Mucosa of descending colon (tissue), 3 donors: ENCODE measurements at regions not wholly inside any gene's neighbourhood (a gene's known extent, or its start where the extent isn't known, plus 50 kb on each side); places are given as distances from the start of the nearest gene placed in this dataset.

Experiments
- ATAC-seq: fragments of 200-7000 bp; cut with Tn5 transposase; one replicate; pipeline ENCODE4 v1.9.1; 2020; ENCODE audit warnings: mild to moderate bottlenecking, moderate library complexity
- DNase-seq, 3 donors: peaks; one replicate each; pipeline ENCODE4 v3.0.0-alpha.2; 2020
- H3K36me3 ChIP-seq: fragments of 200-600 bp; one replicate; pipeline ENCODE4 v1.8.0; 2021; ENCODE audit warnings: low read depth, mild to moderate bottlenecking
- H3K4me1 ChIP-seq: fragments of 200-600 bp; one replicate; pipeline ENCODE4 v1.8.0; 2021; ENCODE audit warnings: low read depth, mild to moderate bottlenecking
- H3K4me3 ChIP-seq: fragments of 200-600 bp; one replicate; pipeline ENCODE4 v1.8.0; 2021; ENCODE audit warnings: mild to moderate bottlenecking
- H3K9me3 ChIP-seq: fragments of 200-600 bp; one replicate; pipeline ENCODE4 v1.8.0; 2021; ENCODE audit warnings: mild to moderate bottlenecking
- intact Hi-C, 2 donors: fragments of 100-400 bp; cut with DNase I in 1 of 2; cut with micrococcal nuclease in 1 of 2; formaldehyde crosslinking; loops; one replicate each; pipeline versions ENCODE4 v1.11.0 to v1.11.1; 2022; cut with DNase I, micrococcal nuclease
- TF ChIP-seq, protein P1 (sequence below): fragments of 200-600 bp; IDR thresholded peaks from one replicate; pipeline ENCODE4 v1.8.0; 2022; ENCODE audit warnings: antibody characterized with exemption, mild to moderate bottlenecking
- donor health status: DM: no; HTN: no; CAD: no; lungs with moderate emphysema.
- donor health status: DM: no; HTN: no; CAD: no.
- donor health status: DM: no; HTN: yes; CAD: no.

DNA sequence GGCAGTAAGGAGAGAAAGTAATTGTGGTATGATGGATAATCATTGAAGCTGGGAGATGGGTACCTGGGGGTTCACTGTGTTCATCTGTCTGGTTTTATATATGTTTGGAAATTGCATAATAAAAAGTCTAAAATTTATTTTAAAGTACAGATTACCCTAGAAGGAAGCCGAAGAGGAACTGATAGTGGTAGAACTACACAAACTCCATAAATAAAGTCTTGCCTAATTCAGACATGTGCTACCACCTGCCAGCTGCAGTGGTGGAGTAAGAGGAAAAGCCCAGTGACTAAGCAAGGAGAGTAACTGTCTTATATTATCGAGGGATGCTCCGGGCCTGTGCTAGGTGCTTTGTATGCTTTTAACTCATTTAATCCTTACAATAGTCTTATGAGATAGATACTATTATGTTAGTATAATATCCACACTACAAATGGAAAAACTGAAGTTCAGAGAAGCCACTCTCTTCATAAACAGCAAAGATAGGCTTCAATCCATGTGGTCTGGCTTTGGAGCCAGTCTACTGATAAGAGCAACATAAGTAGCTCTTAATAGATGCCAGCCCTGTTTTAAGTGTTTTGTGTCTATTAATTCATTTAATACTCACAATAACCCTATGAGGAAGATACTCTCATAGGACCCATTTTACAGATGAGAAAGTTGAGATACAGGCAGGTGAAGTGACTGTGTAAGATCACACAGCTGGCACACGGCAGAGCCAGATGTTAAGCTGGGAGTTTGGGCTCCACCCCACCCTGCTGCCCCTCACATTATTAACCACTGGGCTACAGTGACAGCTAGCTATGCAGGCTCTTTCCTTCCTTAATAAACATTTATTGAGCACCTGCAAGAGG is 56.8 kb upstream of the HNRNPU start:
- TF ChIP-seq, protein P1, sequence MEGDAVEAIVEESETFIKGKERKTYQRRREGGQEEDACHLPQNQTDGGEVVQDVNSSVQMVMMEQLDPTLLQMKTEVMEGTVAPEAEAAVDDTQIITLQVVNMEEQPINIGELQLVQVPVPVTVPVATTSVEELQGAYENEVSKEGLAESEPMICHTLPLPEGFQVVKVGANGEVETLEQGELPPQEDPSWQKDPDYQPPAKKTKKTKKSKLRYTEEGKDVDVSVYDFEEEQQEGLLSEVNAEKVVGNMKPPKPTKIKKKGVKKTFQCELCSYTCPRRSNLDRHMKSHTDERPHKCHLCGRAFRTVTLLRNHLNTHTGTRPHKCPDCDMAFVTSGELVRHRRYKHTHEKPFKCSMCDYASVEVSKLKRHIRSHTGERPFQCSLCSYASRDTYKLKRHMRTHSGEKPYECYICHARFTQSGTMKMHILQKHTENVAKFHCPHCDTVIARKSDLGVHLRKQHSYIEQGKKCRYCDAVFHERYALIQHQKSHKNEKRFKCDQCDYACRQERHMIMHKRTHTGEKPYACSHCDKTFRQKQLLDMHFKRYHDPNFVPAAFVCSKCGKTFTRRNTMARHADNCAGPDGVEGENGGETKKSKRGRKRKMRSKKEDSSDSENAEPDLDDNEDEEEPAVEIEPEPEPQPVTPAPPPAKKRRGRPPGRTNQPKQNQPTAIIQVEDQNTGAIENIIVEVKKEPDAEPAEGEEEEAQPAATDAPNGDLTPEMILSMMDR, result no peak
- H3K9me3 ChIP-seq, result no peaks in the 10 kb centered on the region
- H3K4me3 ChIP-seq, result no peak overlapping the region
- intact Hi-C loops, result no loop called here
- H3K36me3 ChIP-seq, result no peaks in the 10 kb centered on the region
- H3K4me1 ChIP-seq, result no peaks in the 10 kb centered on the region
- ATAC-seq (peak; percentile 19), DNase-seq (peak in 1 of 3 donors; percentile 11)

- ATAC-seq (no peak), DNase-seq (no peak)
- intact Hi-C loops, result no loop called here
- TF ChIP-seq, protein P1, result no peak
- H3K36me3 ChIP-seq, result no peaks in the 10 kb centered on the region
- H3K9me3 ChIP-seq, result no peaks in the 10 kb centered on the region
- no peaks in the 10 kb centered on the region for H3K4me1 ChIP-seq
- H3K4me3 ChIP-seq, result no peak overlapping the region
These were observed 55.3 kb upstream of the HNRNPU start for GRCh38 chr1:244919320-244920282.

- TF ChIP-seq, protein P1, result no peak
- Histone ChIP-seq H3K4me3 (no peak overlapping the region), H3K36me3 (no peaks in the 10 kb centered on the region), H3K4me1 (no peaks in the 10 kb centered on the region), H3K9me3 (no peaks in the 10 kb centered on the region)
- DNase-seq (peak; percentile 45 to 64 (median 60)), ATAC-seq (peak; percentile 94)
- intact Hi-C loops, result no loop called here
These were observed 54.3 kb upstream of the HNRNPU start for GRCh38 chr1:244918421-244919319.

DNA sequence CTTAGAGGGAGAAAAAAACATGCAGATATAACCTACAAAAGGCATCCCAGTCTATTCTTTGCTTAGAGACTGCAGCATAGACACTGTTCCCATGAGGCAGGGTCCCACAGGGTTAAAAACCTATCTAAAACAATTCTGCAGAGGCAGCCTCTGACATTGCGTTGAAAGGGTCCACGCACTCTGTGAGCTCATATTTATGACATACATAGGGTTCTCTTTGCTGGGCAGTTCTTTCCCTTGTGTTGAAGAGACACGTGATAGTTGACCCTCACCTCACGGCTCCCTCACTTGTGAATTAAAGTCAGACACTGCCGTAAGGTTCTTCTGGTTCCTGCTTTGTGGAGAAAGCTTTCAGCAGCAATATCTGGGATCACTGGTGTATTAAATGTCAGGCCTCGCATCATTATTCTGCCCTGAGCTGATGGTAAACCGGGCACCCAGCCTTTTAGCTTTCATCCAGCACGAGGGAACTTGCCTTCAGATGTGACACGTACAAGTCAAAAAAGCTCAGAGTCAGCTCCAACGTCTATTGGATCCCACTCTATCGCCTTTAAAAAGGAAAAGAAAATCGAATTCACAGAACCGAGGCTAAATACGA is 52.8 kb upstream of the HNRNPU start:
- TF ChIP-seq, protein P1, result no peak
- intact Hi-C loops, result no loop called here
- DNase-seq (no peak), ATAC-seq (no peak)
- Histone ChIP-seq H3K4me1 (no peaks in the 10 kb centered on the region), H3K9me3 (no peaks in the 10 kb centered on the region), H3K36me3 (no peaks in the 10 kb centered on the region), H3K4me3 (no peak overlapping the region)

DNA sequence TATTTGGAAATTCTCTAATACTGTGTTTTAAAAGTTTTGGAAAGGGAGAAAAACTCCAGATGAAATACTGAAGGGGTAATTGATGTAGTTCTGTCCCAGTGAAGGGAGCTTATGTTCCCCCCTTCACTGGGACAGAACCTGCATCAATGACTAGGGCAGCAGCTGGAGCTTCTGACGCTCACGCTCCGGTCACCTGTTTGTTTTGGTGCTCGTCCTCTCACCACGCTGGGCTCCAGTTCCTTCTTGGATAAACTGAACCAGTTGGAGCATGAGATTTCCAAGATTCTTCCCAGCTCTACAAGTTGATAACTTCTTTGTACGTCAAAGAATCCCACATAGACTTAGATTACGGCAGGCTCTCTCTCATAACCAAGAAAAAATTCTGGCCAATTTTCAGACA is 51.4 kb upstream of the HNRNPU start:
- no peaks in the 10 kb centered on the region for H3K36me3 ChIP-seq
- TF ChIP-seq, protein P1, result no peak
- intact Hi-C loops, result no loop called here

More for the DNA sequence above, 51.4 kb upstream of the HNRNPU start:
- no peak for DNase-seq
- no peaks in the 10 kb centered on the region for H3K9me3 ChIP-seq
- H3K4me3 ChIP-seq, result no peak overlapping the region
- ATAC-seq, result no peak
- no peaks in the 10 kb centered on the region for H3K4me1 ChIP-seq
